ENCODE measurements at regions not wholly inside any gene's neighbourhood (a gene's known extent, or its start where the extent isn't known, plus 50 kb on each side); places are given as distances from the start of the nearest gene placed in this dataset.

DNA sequence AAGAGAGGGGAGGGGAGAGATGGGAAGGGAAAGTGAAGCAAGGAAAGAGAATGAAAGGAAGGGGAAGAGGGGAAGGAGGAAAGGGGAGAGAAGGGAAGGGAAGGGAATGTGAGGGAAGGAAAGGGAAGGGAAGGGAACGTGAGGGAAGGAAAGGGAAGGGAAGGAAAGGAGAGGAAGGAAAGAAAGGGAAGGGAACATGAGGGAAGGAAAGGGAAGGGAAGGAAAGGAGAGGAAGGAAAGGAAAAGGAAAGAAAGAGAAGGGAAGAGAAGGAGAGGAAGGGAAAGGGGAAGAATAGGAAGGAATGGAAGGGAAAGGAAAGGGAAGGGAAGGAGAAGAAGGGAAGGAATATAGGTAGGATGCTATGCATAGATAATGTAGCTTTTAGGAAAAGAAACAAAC lies 139.7 kb upstream of the PTER start:
- H3K27ac ChIP-seq (ENCODE audit: low read depth in 1 of 2, low read length in 2 of 2), result no peak overlapping the region
- no peak overlapping the region for H3K4me3 ChIP-seq (replicated peaks in 1 of 3; ENCODE audit: low read depth in 2 of 3, low read length in 3 of 3)
- H4K20me1 ChIP-seq (ENCODE audit: insufficient read depth, low read length), result no peaks in the 10 kb centered on the region
- H3K4me1 Mint-ChIP-seq, result no peaks in the 10 kb centered on the region
- no peaks in the 10 kb centered on the region for H3K9me3 ChIP-seq (replicated peaks in 1 of 2; ENCODE audit: control insufficient read depth in 1 of 2, insufficient read depth in 1 of 2, low read length in 2 of 2)
- 75% methylated on average over 1 of the region's 1 CpG for WGBS (ENCODE audit: insufficient coverage)
- H2AFZ ChIP-seq (ENCODE audit: insufficient read depth, low read depth, low read length, poor library complexity, severe bottlenecking), result no peak overlapping the region
- no peaks in the 10 kb centered on the region for H3K79me2 ChIP-seq (ENCODE audit: insufficient read depth, low read length)
- H3K9ac ChIP-seq (ENCODE audit: insufficient read depth, low read length, poor library complexity, severe bottlenecking), result no peak overlapping the region
- no peak overlapping the region for H3K4me3 Mint-ChIP-seq
- DNase-seq, result no peak
- intact Hi-C loops (cut with micrococcal nuclease), result no loop called here
- no peaks in the 10 kb centered on the region for H3K4me1 ChIP-seq (ENCODE audit: control insufficient read depth in 1 of 2, insufficient read depth in 2 of 2, low read length in 2 of 2)
- no peak overlapping the region for H3K4me2 ChIP-seq (replicated peaks; ENCODE audit: extremely low read depth, low read length, poor library complexity, severe bottlenecking)
- peaks cover 0 to 2% (median 2%) of the 10 kb centered on the region in 3 donors for H3K27me3 Mint-ChIP-seq (ENCODE audit: low read depth in 3 of 3)
- TF ChIP-seq, protein P1, sequence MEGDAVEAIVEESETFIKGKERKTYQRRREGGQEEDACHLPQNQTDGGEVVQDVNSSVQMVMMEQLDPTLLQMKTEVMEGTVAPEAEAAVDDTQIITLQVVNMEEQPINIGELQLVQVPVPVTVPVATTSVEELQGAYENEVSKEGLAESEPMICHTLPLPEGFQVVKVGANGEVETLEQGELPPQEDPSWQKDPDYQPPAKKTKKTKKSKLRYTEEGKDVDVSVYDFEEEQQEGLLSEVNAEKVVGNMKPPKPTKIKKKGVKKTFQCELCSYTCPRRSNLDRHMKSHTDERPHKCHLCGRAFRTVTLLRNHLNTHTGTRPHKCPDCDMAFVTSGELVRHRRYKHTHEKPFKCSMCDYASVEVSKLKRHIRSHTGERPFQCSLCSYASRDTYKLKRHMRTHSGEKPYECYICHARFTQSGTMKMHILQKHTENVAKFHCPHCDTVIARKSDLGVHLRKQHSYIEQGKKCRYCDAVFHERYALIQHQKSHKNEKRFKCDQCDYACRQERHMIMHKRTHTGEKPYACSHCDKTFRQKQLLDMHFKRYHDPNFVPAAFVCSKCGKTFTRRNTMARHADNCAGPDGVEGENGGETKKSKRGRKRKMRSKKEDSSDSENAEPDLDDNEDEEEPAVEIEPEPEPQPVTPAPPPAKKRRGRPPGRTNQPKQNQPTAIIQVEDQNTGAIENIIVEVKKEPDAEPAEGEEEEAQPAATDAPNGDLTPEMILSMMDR (IDR thresholded peaks at IDR 0.05), result no peak
- no peaks in the 10 kb centered on the region for H3K27me3 ChIP-seq (ENCODE audit: control insufficient read depth in 2 of 2, insufficient read depth in 2 of 2, low read length in 2 of 2)
- no peaks in the 10 kb centered on the region for H3K36me3 Mint-ChIP-seq
- no peak overlapping the region for H3K27ac Mint-ChIP-seq
- peaks cover 0 to 5% (median 2%) of the 10 kb centered on the region in 7 donors for H3K9me3 Mint-ChIP-seq
- H3K36me3 ChIP-seq (replicated peaks in 1 of 2; ENCODE audit: control insufficient read depth in 1 of 2, insufficient read depth in 2 of 2, low read length in 2 of 2), result no peaks in the 10 kb centered on the region

DNA sequence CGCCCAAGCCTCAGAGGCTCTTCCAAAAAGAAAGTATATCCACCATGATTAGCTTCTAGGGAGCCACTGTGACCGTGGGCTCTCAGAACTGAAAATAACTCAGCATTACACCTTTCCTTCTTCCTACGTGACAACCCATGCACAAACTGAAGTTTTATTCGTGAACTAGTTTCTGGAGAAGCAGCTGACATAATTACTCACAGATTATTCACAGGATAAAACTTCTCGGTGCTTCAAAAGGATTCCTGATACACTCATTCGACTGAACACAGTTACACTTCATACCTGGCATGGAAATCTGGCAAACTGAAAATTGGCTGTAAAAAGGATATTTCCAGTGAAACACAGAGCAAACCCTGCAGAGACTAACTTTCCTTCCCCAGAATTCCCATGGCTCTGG lies 139.2 kb upstream of the PTER start:
- H3K27me3 ChIP-seq (ENCODE audit: control insufficient read depth in 2 of 2, insufficient read depth in 2 of 2, low read length in 2 of 2), result no peaks in the 10 kb centered on the region
- H3K4me1 Mint-ChIP-seq, result no peaks in the 10 kb centered on the region
- TF ChIP-seq, protein P1 (IDR thresholded peaks at IDR 0.05), result no peak
- H3K36me3 ChIP-seq (replicated peaks in 1 of 2; ENCODE audit: control insufficient read depth in 1 of 2, insufficient read depth in 2 of 2, low read length in 2 of 2), result no peaks in the 10 kb centered on the region
- H3K79me2 ChIP-seq (ENCODE audit: insufficient read depth, low read length), result no peaks in the 10 kb centered on the region
- H3K9ac ChIP-seq (ENCODE audit: insufficient read depth, low read length, poor library complexity, severe bottlenecking), result no peak overlapping the region
- peaks cover 0 to 10% (median 2%) of the 10 kb centered on the region in 7 donors for H3K9me3 Mint-ChIP-seq
- no peak overlapping the region for H3K4me3 Mint-ChIP-seq
- DNase-seq, result no peak
- H4K20me1 ChIP-seq (ENCODE audit: insufficient read depth, low read length), result no peaks in the 10 kb centered on the region
- no peak overlapping the region for H3K27ac ChIP-seq (ENCODE audit: low read depth in 1 of 2, low read length in 2 of 2)
- no peak overlapping the region for H3K4me3 ChIP-seq (replicated peaks in 1 of 3; ENCODE audit: low read depth in 2 of 3, low read length in 3 of 3)
- no peaks in the 10 kb centered on the region for H3K36me3 Mint-ChIP-seq
- WGBS (ENCODE audit: insufficient coverage), result 92% methylated on average over 2 of the region's 6 CpGs
- H2AFZ ChIP-seq (ENCODE audit: insufficient read depth, low read depth, low read length, poor library complexity, severe bottlenecking), result no peak overlapping the region
- no peaks in the 10 kb centered on the region for H3K4me1 ChIP-seq (ENCODE audit: control insufficient read depth in 1 of 2, insufficient read depth in 2 of 2, low read length in 2 of 2)
- no peaks in the 10 kb centered on the region for H3K9me3 ChIP-seq (replicated peaks in 1 of 2; ENCODE audit: control insufficient read depth in 1 of 2, insufficient read depth in 1 of 2, low read length in 2 of 2)
- intact Hi-C loops (cut with micrococcal nuclease), result no loop called here
- H3K27ac Mint-ChIP-seq, result no peak overlapping the region
- H3K27me3 Mint-ChIP-seq (ENCODE audit: low read depth in 3 of 3), result peaks cover 0 to 2% (median 2%) of the 10 kb centered on the region in 3 donors
- no peak overlapping the region for H3K4me2 ChIP-seq (replicated peaks; ENCODE audit: extremely low read depth, low read length, poor library complexity, severe bottlenecking)

All from CD14-positive monocyte (primary cell).